ENCODE measurements at regions not wholly inside any gene's neighbourhood (a gene's known extent, or its start where the extent isn't known, plus 50 kb on each side); places are given as distances from the start of the nearest gene placed in this dataset.

GRCh38 chr1:166485620-166486019 lies 318.8 kb upstream of the FAM78B start:
- Histone ChIP-seq H3K9me3 (ENCODE audit: control insufficient read depth in 2 of 3, insufficient read depth in 1 of 3, low read length in 3 of 3) (no peaks in the 10 kb centered on the region), H3K36me3 (ENCODE audit: control insufficient read depth in 2 of 3, insufficient read depth in 3 of 3, low read length in 3 of 3) (no peaks in the 10 kb centered on the region), H3K27me3 (ENCODE audit: control insufficient read depth, insufficient read depth, low read length) (no peaks in the 10 kb centered on the region), H3K27ac (ENCODE audit: low read depth in 2 of 2, low read length in 2 of 2) (no peak overlapping the region), H3K4me3 (ENCODE audit: low read length in 3 of 3) (no peak overlapping the region), H3K4me1 (ENCODE audit: control insufficient read depth in 2 of 3, insufficient read depth in 2 of 3, low read depth in 1 of 3, low read length in 3 of 3) (no peaks in the 10 kb centered on the region), H3K9ac (ENCODE audit: low read length in 3 of 3) (no peak overlapping the region)
- TF ChIP-seq, protein P1, sequence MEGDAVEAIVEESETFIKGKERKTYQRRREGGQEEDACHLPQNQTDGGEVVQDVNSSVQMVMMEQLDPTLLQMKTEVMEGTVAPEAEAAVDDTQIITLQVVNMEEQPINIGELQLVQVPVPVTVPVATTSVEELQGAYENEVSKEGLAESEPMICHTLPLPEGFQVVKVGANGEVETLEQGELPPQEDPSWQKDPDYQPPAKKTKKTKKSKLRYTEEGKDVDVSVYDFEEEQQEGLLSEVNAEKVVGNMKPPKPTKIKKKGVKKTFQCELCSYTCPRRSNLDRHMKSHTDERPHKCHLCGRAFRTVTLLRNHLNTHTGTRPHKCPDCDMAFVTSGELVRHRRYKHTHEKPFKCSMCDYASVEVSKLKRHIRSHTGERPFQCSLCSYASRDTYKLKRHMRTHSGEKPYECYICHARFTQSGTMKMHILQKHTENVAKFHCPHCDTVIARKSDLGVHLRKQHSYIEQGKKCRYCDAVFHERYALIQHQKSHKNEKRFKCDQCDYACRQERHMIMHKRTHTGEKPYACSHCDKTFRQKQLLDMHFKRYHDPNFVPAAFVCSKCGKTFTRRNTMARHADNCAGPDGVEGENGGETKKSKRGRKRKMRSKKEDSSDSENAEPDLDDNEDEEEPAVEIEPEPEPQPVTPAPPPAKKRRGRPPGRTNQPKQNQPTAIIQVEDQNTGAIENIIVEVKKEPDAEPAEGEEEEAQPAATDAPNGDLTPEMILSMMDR (IDR thresholded peaks at IDR 0.05; ENCODE audit: borderline replicate concordance, extremely low read depth, insufficient read depth): no peak
- DNase-seq: no peak
- intact Hi-C loops (cut with DNase I): no loop called here
- no peak for FAIRE-seq

DNA sequence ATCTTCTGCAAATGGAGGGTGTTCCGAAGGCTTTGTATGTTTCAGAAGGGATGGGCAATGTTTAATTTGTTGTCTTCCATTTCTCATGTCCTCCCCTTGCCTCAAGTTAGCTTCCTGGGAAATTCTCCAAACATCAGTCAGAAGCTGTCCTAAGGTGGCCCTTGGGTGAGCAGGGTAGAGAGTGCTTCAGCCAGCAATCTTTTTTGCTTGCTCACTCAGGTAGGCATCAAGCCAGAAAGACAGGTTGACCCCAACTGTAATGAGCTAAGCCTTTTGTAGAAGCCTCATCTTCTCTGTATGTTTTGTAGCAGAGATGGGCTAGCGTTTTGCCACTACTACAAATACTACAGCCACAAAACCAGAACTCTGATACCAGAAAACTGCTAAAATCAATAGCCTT lies 321.5 kb upstream of the FAM78B start:
- no peak overlapping the region for H3K9ac ChIP-seq (ENCODE audit: low read length in 3 of 3)
- no peak for FAIRE-seq
- TF ChIP-seq, protein P1 (IDR thresholded peaks at IDR 0.05; ENCODE audit: borderline replicate concordance, extremely low read depth, insufficient read depth): no peak
- no peak overlapping the region for H3K4me3 ChIP-seq (ENCODE audit: low read length in 3 of 3)
- no peaks in the 10 kb centered on the region for H3K36me3 ChIP-seq (ENCODE audit: control insufficient read depth in 2 of 3, insufficient read depth in 3 of 3, low read length in 3 of 3)
- DNase-seq: no peak
- intact Hi-C loops (cut with DNase I): no loop called here
- H3K9me3 ChIP-seq (ENCODE audit: control insufficient read depth in 2 of 3, insufficient read depth in 1 of 3, low read length in 3 of 3): no peaks in the 10 kb centered on the region
- H3K27ac ChIP-seq (ENCODE audit: low read depth in 2 of 2, low read length in 2 of 2): no peak overlapping the region
- H3K4me1 ChIP-seq (ENCODE audit: control insufficient read depth in 2 of 3, insufficient read depth in 2 of 3, low read depth in 1 of 3, low read length in 3 of 3): no peaks in the 10 kb centered on the region
- H3K27me3 ChIP-seq (ENCODE audit: control insufficient read depth, insufficient read depth, low read length): no peaks in the 10 kb centered on the region

GRCh38 chr1:166489356-166489669 lies 322.5 kb upstream of the FAM78B start:
- H3K27ac ChIP-seq (ENCODE audit: low read depth in 2 of 2, low read length in 2 of 2): no peak overlapping the region
- no peak for DNase-seq
- H3K36me3 ChIP-seq (ENCODE audit: control insufficient read depth in 2 of 3, insufficient read depth in 3 of 3, low read length in 3 of 3): no peaks in the 10 kb centered on the region
- H3K4me3 ChIP-seq (ENCODE audit: low read length in 3 of 3): peak overlapping the region in 1 of 3 donors; percentile 54
- H3K4me1 ChIP-seq (ENCODE audit: control insufficient read depth in 2 of 3, insufficient read depth in 2 of 3, low read depth in 1 of 3, low read length in 3 of 3): no peaks in the 10 kb centered on the region
- intact Hi-C loops (cut with DNase I): no loop called here
- no peak overlapping the region for H3K9ac ChIP-seq (ENCODE audit: low read length in 3 of 3)
- no peaks in the 10 kb centered on the region for H3K27me3 ChIP-seq (ENCODE audit: control insufficient read depth, insufficient read depth, low read length)
- no peak for FAIRE-seq
- no peaks in the 10 kb centered on the region for H3K9me3 ChIP-seq (ENCODE audit: control insufficient read depth in 2 of 3, insufficient read depth in 1 of 3, low read length in 3 of 3)
- TF ChIP-seq, protein P1 (IDR thresholded peaks at IDR 0.05; ENCODE audit: borderline replicate concordance, extremely low read depth, insufficient read depth): no peak

DNA sequence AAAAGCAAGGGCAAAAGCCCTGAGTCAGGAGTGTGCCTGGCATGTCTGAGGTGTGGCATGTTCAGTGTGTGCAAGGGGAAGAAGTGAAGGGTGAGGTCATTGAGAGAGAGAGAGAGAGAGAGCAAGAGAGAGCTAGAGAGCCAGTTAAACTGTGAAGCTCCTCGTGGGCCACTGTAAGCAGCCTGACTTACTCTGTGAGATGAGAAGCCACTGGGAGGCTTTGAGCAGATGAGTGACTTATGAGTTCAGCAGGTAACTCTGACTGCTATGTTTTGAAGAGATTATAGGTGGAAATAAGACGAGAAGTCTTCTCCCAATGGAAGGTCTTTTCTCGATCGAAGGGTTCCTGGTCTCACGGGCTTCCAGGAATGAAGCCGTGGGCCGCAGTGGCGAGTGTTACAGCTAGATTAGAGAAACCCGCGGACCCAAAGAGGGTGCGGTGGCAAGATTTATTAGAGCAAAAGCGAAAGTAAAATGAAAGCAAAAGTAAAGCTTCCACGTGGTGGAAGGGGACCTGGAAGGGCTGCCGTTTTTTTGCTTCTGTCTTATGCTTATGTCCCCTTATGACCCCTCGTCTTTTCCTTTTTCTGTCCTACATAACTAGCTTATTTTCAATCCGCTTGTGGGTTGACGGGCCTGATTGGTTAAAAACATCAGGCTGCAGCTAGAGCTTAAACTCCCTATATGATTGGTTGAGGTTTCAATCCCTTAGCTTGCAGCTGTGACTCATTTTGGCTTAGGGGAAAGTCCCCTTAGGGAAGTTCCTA lies 323.1 kb upstream of the FAM78B start:
- TF ChIP-seq, protein P1 (IDR thresholded peaks at IDR 0.05; ENCODE audit: borderline replicate concordance, extremely low read depth, insufficient read depth): no peak
- no peaks in the 10 kb centered on the region for H3K36me3 ChIP-seq (ENCODE audit: control insufficient read depth in 2 of 3, insufficient read depth in 3 of 3, low read length in 3 of 3)
- no peaks in the 10 kb centered on the region for H3K4me1 ChIP-seq (ENCODE audit: control insufficient read depth in 2 of 3, insufficient read depth in 2 of 3, low read depth in 1 of 3, low read length in 3 of 3)
- FAIRE-seq (no peak), DNase-seq (peak in 1 of 5 donors; percentile 60)
- peak overlapping the region in 1 of 3 donors; percentile 51 for H3K9ac ChIP-seq (ENCODE audit: low read length in 3 of 3)
- intact Hi-C loops (cut with DNase I): no loop called here
- no peaks in the 10 kb centered on the region for H3K9me3 ChIP-seq (ENCODE audit: control insufficient read depth in 2 of 3, insufficient read depth in 1 of 3, low read length in 3 of 3)
- no peaks in the 10 kb centered on the region for H3K27me3 ChIP-seq (ENCODE audit: control insufficient read depth, insufficient read depth, low read length)
- H3K4me3 ChIP-seq (ENCODE audit: low read length in 3 of 3): peak overlapping the region in 2 of 3 donors; percentile 31 to 54
- no peak overlapping the region for H3K27ac ChIP-seq (ENCODE audit: low read depth in 2 of 2, low read length in 2 of 2)
